Activated CD4-positive, alpha-beta T cell treated with anti-CD3 and anti-CD28 coated beads, Interleukin-2, amount 50 U/mL, for 48 hours (primary cell): ENCODE measurements at regions not wholly inside any gene's neighbourhood (a gene's known extent, or its start where the extent isn't known, plus 50 kb on each side); places are given as distances from the start of the nearest gene placed in this dataset.
"Not testable (repeated sequence)": the region's sequence is repeated elsewhere in the genome, so short reads cannot be mapped to it uniquely, and the experiment has no call there.

Source experiments
- DNase-seq, 2 experiments: peaks; one replicate each; pipeline ENCODE4 v3.0.0-alpha.2; 2020

GRCh38 chr16:85513180-85513579, 99.9 kb upstream of the GSE1 start:
- no peak for DNase-seq

GRCh38 chr16:85513649-85514048, 99.5 kb upstream of the GSE1 start:
- DNase-seq: no peak

- no peak for DNase-seq
These were observed 98.9 kb upstream of the GSE1 start for GRCh38 chr16:85514295-85514597.

- no peak for DNase-seq
These were observed 98.4 kb upstream of the GSE1 start for GRCh38 chr16:85514598-85515318.

- DNase-seq: no peak
These were observed 97.8 kb upstream of the GSE1 start for GRCh38 chr16:85515319-85515745.

GRCh38 chr16:85515830-85516397, 97.2 kb upstream of the GSE1 start:
- DNase-seq: no peak

GRCh38 chr16:85517154-85517553, 96.0 kb upstream of the GSE1 start:
- no peak for DNase-seq

- no peak for DNase-seq
These were observed 95.5 kb upstream of the GSE1 start for GRCh38 chr16:85517563-85518179.

GRCh38 chr16:85518398-85519049, 94.6 kb upstream of the GSE1 start:
- DNase-seq: no peak

- not testable (repeated sequence) for DNase-seq
These were observed 94.1 kb upstream of the GSE1 start for GRCh38 chr16:85519050-85519440.

GRCh38 chr16:85519540-85520231, 93.4 kb upstream of the GSE1 start:
- DNase-seq: no peak

- no peak for DNase-seq
These were observed 92.1 kb upstream of the GSE1 start for GRCh38 chr16:85520853-85521521.

GRCh38 chr16:85521552-85522307, 91.4 kb upstream of the GSE1 start:
- DNase-seq: no peak

- no peak for DNase-seq
These were observed 90.7 kb upstream of the GSE1 start for GRCh38 chr16:85522308-85522841.

- DNase-seq: no peak
These were observed 90.1 kb upstream of the GSE1 start for GRCh38 chr16:85522842-85523601.

GRCh38 chr16:85523602-85524364, 89.3 kb upstream of the GSE1 start:
- DNase-seq: no peak

- DNase-seq: no peak
These were observed 88.8 kb upstream of the GSE1 start for GRCh38 chr16:85524365-85524629.

- no peak for DNase-seq
These were observed 88.3 kb upstream of the GSE1 start for GRCh38 chr16:85524630-85525419.

- DNase-seq: no peak
These were observed 87.5 kb upstream of the GSE1 start for GRCh38 chr16:85525420-85526184.
